ENCODE measurements at regions not wholly inside any gene's neighbourhood (a gene's known extent, or its start where the extent isn't known, plus 50 kb on each side); places are given as distances from the start of the nearest gene placed in this dataset.

GRCh38 chr3:148329481-148330235 is 368.0 kb upstream of the AGTR1 start:
- no peak for DNase-seq

- no peak for DNase-seq
These were observed 367.2 kb upstream of the AGTR1 start for GRCh38 chr3:148330542-148330941.

DNA sequence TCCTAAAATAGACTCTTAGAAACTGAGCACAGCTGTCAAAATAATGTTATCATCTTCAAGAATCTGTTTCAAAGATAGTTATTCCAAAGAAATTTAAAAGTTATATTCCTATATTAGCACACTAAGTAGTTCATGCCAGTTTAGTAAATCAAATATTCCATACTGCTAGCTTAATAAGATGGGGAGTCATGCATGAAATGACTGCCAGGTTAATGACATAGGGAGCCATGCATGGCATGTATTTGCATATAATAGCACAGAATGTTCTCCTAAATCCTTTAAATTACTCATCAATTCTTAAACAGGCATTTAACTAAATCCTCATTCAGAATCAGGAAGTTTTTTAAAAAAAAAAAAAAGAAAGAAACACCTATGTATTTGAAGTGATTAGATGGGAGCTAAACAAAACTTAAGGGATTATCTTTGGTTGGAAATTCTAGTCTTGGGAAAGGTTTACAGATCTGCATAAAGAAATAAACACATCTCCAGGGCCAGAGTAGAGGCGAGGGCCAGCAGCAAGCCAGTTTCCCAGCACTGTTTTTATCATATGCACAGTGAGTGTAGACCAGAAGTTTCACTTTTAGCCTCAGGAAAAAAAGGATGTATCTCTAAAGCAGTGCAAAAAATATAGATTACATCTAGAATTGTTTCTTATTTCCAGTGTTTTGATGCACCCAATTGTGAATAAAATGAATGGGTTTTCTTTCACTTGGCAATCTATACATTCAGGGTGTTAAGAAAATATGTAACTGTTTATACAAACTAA is 366.4 kb upstream of the AGTR1 start:
- no peak for DNase-seq

- DNase-seq: no peak
These were observed 365.2 kb upstream of the AGTR1 start for GRCh38 chr3:148332509-148332908.

GRCh38 chr3:148333091-148333490 is 364.6 kb upstream of the AGTR1 start:
- no peak for DNase-seq

DNA sequence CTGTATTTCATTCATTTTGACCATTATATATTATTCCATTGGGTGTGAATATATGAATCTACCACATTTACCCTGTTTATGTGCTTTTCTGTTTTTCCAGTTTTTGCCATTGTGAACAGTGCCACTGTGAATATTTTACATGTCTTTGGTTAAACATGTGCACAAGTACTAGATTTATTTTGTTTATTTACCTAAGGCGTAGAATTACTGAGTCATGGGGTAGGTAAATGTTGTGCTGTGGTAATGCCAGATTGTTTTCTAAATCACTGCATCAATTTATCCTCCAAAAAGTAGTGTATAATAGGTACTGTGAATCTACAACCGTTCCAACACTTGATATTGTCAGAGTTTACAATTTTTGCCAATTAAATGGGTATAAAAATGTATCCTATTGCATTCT is 362.1 kb upstream of the AGTR1 start:
- no peak for DNase-seq

GRCh38 chr3:148343416-148343815 is 354.3 kb upstream of the AGTR1 start:
- DNase-seq: no peak

DNA sequence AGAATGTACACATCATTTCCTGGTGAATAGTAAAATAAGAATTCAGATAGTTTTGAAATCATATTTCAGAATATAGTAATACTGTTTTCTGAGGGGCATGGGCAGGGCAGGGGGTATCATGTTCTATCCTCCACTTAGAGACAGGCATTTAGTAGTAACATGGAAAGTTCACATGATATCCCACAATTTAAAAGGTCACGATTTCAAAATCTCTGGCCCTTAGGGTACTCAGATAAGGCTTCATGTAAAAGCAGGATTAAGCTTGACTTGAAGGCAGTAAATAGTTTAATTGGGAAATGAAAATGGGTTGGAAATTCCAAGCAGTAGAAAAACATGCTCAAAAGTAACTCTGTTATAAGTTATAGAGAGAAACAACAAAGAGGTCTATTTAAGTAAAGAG is 353.2 kb upstream of the AGTR1 start:
- no peak for DNase-seq

- no peak for DNase-seq
These were observed 337.7 kb upstream of the AGTR1 start for GRCh38 chr3:148360051-148360450.

GRCh38 chr3:148366743-148367410 is 330.8 kb upstream of the AGTR1 start:
- DNase-seq: peak in 1 of 2 donors; percentile 75

- no peak for DNase-seq
These were observed 329.9 kb upstream of the AGTR1 start for GRCh38 chr3:148367756-148368155.

DNA sequence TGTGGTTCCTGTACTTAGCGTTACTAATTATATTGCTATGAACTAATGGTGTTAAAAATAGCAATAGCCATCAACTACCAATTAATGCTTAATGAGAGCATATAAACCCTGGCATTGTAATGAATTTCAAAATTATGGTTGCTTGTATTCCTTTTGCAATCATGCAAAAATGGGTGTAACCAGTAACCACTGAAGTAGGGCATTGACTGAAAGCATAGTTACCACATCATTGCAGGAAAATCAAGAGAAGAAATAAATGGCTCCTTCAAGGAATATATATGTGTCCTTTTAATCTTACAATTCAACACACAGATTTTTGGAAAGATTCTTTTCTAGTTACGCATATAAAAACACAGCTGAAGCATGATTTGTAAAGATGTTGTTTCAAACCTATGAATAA is 328.3 kb upstream of the AGTR1 start:
- DNase-seq: no peak

GRCh38 chr3:148372206-148372875 is 325.4 kb upstream of the AGTR1 start:
- DNase-seq: no peak

DNA sequence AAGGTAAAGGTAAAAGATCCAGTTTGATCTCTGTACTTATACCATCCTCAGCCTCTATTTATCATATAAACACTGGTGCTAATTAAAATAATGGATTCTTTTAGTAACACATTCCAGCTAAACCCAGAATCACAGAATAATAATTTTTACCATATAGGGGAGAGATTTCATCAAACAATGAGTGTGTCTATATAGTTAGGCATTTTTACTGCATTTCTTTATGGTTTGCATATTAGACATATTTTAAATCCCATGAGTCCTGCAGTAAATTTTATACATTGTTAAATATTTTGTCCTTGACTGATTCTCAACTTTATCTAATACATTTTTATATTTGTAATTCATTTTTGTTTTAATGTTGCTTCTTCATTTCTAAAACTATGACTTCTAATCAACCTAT is 323.7 kb upstream of the AGTR1 start:
- DNase-seq: no peak

- DNase-seq: peak in 1 of 2 donors; percentile 45
These were observed 317.8 kb upstream of the AGTR1 start for GRCh38 chr3:148379763-148380382.

DNA sequence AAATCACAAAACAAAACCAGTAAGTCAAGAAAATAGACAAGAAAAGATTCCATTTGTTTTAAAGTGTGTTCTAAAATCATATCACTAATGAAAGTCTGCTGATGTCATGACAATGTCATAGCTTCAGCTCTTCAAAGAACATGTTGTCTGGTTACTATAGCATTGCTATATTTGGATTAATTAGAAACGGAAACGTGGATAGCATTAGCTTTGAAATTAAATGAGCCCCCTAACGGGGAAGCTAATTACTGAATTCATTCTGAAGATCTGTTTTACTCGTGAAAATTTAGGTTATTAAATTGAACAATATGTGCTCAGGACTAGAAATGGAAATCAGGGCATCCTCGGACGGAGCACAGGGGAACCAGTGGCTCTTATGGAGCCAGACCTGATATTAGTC is 316.7 kb upstream of the AGTR1 start:
- DNase-seq: no peak

DNA sequence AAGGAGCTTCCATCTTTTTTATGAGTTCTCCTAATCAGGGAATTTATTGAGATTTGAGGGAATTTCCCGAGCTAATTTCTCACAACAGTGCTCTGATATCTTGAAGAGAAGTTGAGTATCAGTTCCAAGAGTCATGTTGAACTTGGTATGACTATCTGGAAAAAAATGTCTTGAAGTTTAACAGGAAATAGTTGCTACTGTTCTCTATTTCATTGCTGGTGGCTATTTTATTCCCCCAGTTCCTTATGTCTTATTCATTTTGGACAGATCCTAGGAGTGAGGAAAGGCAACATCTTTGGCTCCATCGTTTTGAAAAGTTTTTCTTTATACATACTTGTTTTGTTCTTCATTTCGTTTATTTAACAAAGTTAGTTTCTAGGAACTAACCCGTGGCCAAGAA is 307.8 kb upstream of the AGTR1 start:
- no peak for DNase-seq

DNA sequence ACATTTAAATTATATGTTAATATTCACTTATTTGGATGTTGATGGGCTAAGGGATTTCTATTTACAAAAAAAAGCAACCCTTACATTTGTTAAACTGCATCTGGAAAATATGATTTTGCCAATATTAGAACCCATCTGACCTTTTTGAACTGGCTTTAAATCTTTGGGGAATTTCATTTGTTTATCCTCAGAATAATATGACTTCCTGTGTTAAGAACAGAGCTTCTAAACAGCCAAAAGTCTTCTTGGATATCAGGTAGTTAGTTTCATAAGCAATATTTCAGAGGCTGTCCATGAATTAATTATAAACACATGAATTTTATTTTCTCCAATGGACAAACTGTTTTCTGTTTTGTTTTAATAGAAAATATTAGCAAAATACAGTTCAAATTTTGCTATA is 301.9 kb upstream of the AGTR1 start:
- DNase-seq: no peak

- no peak for DNase-seq
These were observed 296.9 kb upstream of the AGTR1 start for GRCh38 chr3:148400754-148401153.

GRCh38 chr3:148408667-148409066 is 289.0 kb upstream of the AGTR1 start:
- no peak for DNase-seq

- DNase-seq: no peak
These were observed 277.5 kb upstream of the AGTR1 start for GRCh38 chr3:148420242-148420641.

GRCh38 chr3:148428862-148429605 is 268.7 kb upstream of the AGTR1 start:
- DNase-seq: no peak

Measured in hippocampal formation (tissue), 2 donors.